COLO829 (cell line): ENCODE measurements at regions not wholly inside any gene's neighbourhood (a gene's known extent, or its start where the extent isn't known, plus 50 kb on each side); places are given as distances from the start of the nearest gene placed in this dataset.

Source experiments
- DNase-seq: peaks from one replicate; pipeline ENCODE4 v3.0.0; 2012; ENCODE audit warnings: low spot score

DNA sequence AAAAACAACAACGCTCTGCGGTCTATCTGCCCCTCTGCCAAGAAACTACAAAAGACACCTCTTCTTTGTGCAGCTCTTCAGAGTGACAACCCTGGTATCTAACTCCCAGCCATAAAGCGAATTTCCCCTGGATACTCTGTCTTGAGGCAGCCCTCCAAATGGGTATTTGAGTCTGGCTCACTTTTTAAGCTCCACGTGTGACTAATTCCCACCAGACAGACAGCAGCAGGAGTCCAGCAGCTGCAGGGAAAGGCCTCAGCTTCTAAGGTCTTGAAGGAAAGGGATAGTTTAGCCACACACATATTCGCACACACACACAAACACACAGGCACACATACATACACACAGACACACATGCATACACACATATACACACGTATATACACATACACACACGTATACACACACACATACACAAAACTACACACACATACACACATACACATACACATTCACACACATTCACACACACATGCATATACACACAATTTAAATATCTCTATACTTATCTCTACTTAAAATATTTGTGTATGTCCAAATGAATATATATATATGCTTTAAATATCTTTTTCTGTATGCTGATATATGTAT is 188.8 kb downstream of the TSHZ3 start:
- no peak for DNase-seq

DNA sequence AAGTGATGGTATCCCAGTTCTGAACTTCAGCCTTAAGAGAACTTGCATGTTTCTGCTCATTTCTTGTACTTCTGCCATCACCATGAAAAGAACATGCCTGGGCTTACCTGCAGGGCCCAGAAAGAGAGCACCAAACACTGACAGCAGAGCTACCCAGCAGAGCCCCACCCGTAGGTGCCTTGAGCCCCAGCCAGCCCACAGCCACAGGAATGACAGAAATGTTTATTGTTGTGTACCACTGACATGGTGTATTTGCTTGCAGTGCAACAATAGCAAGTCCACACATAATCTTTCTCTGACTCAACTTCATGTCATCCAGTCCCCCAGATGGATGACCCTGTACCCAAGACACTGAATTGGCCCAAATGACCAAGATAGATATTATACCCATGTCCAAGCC is 195.2 kb downstream of the TSHZ3 start:
- no peak for DNase-seq

DNA sequence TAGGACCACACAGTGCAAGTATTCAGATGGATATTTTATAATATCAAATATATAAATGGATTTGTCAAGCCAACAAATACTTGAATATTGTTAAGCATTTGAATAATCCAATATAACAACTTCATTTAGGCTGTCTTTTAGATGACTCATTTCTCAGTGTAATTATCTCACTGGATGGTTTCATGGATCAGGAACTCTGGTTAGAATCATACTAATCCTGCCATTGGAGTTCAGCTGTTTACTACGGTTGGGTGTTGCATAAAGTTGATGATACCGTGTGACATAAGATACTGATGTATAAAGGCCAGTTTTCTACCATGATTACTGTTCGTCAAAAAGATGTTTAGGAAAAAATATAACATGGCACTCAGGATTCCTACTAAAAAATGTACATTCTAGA is 196.3 kb downstream of the TSHZ3 start:
- no peak for DNase-seq

DNA sequence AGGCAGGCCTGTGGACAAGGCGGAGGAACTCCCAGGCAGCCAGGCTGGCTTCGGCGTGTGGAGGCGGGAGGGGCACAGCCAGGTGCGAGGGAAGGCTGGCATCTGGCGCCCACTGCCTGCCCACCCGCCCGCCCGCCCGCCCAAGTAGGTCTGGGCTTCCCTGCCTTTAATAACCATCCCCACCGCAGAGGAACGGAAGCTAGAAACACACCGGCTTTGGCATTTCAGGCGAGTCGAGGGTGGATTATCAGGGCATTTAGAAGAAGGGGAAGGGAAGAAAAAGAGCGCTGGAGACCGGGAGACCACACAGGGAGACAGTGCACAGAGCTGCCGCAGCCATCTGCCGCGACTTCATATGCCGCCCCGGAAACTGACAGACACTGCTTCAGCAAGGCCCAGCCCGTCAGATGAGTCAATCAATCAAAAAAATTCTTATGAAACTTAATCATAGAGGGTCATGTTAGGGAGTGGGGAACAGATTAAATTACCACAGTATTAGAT is 199.7 kb downstream of the TSHZ3 start:
- DNase-seq = no peak

DNA sequence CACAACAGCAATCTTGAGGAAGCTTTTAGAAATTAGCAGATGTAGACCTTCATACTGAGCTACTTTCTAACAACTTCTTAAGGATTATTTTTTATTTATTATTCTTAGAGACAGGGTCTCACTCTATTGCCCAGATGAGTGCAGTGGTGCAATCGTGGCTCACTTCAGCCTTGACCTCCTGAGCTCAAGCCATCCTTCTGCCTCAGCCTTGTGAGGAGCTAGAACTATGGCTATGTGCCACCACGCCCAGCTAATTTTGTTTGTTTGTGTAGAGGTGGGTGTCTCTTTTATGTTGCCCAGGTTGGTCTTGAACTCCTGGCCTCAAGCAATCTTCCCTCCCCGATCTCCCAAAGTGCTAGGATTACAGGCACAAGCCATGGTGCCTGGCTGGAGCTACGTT is 200.6 kb downstream of the TSHZ3 start:
- DNase-seq = no peak

DNA sequence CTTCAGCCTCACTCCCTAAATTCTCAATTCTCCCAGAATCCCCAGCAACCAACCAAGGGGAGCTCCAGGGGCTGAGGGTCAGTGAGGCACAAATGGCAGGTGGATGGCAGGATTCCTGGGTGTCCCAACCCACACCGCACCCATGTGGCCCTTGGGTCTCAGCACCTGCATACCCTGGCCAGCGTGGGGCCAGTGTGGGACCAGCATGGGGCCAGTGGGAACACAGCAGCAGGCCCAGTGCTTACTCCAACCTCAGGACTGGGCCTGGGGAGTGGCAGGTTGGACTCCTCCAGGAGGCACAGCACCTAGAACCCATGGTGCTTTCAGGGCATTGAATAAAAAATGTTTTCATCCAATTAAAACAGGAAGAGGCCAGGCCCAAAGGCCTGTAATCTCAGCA is 202.0 kb downstream of the TSHZ3 start:
- no peak for DNase-seq

DNA sequence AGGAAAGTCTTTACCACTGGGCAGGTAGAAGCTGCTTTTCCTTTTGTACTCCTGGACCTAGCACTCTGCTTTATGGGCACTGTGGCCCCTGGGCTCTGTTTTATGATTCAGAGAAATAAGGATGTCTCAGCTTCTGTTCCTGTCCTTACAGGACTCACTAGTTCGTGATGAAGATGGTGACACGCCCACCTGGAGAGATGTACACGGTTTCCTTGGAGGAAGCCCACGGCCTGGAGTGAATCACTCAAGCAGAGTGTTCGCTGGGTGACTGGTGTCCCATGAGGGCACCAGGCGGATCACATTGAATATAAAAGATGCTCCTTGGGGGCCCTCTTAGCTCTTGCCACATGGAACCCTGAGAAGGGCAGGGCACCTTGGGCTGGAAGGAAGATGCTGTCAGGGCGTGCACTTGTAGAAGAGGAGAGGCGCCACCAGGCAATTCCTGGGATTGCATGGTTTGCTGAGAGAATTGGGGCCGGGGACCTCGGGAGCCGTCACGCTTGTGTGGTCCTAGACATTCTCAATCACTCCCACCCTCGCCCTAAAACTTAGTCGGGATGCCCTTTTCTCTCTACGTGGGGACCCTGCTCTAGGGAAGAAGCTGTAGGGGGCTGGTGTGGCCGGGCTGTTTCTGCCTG is 202.6 kb downstream of the TSHZ3 start:
- no peak for DNase-seq

DNA sequence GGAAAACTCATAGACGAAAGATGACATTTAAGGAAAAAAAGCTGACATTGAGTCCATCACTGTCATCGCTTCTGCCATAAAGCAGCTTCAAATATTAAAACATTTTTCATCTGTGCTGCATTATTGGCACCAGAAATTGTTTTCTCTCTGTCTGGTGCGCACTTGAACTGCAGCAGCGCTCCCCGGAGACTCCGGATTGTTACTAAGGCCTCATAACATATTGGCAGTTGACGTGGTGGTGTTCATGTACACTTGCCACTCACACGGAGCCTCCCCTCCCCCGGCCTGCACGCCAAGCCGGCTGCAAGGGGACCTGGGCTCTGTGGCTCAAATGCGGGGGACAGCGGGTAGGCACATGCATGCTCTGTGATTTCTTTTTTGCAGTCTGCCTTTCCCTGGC is 203.2 kb downstream of the TSHZ3 start:
- DNase-seq = no peak

DNA sequence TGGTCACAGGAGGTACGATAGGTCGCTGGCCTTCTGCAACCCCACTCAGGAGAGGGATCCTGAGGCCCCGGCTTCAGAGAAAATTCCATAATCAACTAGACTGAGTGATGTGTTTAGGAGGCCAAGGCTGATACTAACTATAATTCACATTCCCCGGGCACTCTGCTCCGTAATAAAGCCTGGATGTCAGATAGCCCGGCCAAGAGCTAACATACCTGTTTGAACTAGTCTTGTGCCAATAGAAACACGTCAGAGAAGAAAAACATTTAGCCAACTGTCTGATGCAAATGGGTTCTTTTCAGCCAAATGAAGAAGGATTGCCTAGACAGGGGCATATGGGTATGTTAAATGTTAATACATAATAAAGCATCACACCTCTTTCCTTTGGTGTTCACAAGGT is 204.2 kb downstream of the TSHZ3 start:
- DNase-seq = no peak

DNA sequence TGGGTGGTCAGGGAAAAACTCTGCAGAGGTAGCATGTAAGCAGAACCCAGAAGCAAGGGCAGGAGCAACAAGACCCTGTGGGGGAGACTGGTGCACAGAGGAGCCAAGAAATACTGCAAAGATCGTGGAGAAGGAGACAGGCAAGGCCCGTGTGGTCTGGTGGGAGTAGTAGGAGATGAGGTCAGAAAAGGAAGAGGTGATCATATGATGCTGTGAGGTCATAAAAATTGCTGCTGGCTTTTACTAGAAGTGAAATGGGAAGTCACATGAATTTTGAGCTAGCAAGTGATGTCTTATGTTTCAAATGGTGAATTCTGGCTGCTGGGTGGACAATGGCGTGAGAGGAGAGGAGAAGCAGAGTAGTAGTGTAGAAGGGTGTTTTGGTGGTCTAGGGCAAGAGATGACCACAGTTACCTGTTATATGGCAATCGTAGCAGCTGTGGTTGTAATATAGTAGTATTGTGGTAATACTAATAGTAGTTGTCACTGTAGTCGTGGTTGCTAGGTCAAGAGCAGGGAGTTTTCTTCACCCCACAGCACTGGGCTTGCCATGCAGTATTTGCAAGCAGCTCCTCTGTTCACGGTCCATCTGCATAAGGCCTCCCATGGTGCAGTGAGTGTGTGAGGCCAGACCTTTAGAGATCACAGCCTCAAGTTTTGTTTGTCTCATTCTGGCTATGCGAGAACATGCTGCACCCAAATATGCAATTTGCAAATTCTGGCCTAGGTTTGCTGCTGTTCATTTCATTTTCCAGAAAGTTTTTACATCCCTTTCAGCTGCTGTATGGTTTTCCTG is 205.0 kb downstream of the TSHZ3 start:
- DNase-seq = no peak

DNA sequence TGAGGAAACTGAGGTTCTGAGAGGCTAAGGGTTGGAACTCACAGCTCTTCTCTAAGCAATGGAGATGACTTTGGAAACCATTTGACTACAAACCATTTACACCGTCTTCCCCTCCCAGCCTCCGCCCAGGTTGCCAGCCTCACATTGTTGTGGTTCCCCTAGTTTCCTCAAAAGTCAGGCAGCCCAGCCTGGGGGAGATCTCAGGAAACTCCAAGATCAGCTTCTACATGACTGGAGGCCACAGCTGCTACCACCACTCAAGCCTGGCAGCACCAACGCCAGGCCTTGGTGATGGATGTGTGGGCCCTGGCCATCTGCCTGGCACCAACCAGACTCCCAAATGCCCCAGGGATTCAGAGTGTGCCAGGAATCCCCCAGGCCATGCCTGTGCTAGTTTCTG is 207.9 kb downstream of the TSHZ3 start:
- DNase-seq = no peak

DNA sequence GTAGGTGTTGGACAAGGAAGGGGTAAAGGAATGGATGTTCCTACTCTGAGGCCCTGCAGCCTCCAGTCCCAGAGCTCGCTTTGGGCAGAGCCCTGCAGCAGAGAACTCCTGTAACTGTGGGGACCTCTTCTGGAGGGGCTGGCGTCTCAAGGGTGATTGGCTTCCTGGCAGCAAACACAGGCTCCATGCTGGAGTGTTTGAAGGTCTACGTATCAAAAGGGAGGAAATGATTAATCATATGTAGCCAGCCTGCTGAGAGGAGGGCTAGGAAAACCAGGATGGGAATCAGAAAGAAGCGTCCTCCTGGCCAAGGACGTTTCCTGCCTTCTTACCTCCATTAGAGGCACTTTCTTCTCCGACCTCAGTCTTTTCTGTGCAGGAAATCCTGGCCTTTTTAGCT is 208.5 kb downstream of the TSHZ3 start:
- no peak for DNase-seq

DNA sequence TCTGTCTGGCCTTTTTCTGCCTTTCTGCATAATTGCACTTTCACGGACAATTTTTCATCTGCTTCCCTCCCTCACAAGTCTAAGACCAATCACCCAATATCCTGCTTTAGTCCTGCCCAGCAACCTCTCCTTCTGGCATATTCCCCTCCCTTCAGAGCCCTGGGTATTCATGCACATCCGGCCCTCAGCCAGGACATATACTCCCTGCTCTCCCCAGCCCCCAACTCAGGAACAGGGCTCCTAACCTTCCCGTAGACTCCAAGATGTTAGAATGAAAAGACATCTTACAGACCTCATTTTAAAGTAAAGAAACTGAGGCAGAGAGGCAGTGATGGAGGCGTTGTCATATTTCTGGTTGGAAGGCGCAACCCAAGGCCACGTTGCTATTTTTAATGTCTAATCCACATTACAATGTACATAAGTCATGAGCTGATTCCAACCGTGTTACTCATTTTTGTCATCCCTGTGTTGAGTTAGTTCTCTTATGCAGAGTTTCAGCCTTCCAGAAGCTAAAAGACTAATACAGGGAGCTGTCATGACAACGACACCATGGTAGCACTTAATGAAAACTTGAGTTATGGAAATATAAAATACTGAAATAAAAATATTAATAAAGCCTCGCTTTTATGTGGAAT is 209.2 kb downstream of the TSHZ3 start:
- DNase-seq = no peak

DNA sequence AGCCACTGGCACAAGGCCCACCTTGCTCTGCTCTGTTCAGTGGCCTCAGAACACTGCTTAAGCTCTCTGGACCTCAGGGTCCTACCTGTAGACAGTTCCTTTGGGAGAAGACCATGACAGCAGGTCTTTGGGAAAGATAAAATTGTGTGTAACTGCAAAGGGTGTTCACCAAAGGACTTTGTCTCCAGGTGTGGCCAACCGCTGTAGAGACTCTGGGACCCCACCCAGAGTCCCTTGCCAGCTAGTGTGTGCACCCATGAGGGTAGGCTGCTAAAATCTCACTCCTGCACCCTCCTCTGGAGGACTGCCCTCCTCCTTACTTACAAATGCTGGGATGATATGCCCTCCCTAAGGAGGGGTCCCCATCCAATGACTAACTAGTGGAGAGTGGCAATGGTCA is 211.2 kb downstream of the TSHZ3 start:
- no peak for DNase-seq

DNA sequence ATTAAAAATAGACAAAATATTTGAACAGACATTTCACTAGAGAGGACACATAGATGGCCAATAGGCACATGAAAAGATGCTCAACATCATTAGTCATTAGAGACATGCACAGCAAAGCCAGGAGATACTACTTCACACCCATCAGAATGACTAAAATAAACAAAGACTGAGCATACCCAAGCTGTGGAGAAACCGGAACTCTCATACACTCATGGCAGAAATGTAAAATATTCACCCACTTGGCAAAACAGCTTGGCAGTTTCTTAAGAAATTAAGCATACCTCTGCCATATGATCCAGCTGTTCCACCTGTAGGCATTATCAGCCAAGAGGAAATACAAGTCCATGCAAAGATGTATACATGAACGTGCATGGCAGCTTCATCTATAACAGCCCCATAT is 213.4 kb downstream of the TSHZ3 start:
- DNase-seq = no peak

DNA sequence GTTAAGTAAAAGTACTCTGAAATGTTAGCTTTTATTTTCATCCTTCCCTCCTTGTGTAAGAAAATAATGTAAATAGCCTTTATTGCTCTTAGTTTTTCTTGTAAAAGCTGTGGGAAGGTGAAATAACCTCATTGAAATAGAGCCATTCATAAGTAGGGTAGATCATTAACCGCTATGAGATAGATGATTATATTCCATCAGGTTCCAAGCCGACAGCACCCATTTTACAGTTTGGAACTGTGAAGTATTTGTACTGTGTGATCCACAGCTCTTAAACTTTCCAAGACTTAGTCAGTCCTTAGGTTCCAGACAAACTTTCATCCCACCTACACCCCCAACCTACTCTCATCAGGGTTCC is 216.5 kb downstream of the TSHZ3 start:
- DNase-seq = no peak

DNA sequence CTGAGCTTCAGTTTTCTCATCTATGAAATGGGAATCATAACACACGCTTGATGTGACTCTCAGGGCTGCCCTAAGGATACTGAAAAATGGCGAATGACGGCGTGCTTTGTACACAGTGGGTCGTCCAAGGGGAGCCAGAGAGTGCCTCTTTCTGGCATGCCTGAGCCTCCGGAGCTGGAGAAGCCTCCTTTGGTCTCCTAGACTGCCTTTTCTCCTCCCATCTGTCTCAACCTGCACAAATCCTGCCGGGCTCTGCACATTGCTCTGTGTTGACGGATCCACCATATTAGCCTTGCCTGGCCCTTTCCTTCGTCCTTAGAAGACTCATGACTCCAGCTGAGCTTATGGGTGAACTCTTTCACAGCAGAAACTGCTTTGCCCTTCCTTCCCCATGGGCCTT is 220.9 kb downstream of the TSHZ3 start:
- DNase-seq = no peak

DNA sequence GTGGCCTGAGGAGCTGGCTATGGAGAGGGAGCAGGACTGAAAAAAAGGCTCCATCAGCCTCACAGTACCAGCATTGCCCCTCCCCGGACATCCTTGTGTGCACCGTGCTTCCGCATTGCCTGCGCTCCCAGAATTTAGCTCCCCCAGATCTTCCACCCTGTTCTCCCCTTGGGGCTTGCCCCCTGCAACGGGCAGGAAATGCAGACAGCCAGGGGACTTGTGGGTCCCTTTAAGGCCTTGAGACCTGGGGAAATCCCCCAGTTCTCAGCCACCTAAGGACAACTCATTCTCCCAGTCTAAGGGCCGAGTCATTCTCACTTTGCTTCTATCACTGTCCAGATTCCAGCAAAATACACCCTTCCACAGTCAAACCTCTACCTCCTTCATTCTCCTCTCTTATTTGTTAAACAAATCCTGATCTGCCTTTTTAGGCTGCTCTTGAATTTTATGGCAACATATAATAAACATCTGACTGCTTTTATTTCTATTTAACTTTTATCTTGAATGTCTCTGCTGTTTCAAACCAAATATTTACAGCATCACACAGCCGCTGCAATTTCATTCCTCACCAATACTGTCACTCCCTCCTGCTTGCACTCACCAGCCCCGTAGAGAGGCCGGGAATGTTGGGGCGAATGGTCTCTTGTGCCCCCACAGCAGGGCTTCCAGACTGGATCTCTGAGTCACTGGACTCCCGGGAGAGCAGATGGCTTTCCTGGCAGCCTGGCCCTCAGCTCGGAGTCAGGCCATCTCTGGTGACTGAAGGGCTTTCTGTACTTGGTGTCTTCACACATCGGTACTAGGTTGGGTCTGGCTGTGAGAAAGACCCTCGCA is 221.9 kb downstream of the TSHZ3 start:
- DNase-seq = no peak

DNA sequence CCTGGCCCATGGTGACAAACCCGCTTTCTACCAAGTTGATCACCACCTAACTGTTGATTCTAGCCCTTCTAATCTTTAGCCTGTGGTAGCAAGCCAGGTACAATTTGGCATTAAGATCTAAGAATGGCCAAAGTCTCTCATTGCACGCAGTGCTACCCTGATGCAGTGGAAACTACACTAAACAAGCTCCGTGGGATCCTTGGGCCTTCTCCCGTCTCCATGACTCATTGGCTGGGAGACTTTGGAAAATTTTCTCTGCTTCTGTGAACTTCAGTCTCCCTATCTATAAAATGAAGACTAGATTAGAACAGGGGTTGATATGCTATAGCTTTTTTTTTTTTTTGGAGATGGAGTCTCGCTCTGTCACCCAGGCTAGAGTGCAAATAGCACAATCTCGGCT is 223.0 kb downstream of the TSHZ3 start:
- no peak for DNase-seq

DNA sequence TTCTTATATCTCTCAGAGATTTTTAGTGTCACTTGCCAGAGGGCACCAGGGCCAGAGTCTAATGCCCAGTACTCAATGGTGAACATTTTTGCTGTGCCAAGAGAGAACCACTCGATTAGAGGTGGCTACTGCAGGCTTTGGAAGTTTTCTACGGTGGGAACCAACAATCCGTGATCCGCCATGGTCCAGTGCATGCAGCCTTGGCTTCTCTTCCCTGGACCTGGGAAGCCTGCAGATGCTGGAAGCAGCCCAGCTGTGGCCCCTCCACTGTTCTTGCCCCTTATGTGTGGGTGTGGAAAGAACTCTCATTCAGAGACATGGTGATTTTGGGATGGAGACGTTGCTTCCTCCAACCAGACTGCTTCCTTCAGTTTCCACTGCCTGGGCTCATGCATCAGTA is 224.2 kb downstream of the TSHZ3 start:
- no peak for DNase-seq

DNA sequence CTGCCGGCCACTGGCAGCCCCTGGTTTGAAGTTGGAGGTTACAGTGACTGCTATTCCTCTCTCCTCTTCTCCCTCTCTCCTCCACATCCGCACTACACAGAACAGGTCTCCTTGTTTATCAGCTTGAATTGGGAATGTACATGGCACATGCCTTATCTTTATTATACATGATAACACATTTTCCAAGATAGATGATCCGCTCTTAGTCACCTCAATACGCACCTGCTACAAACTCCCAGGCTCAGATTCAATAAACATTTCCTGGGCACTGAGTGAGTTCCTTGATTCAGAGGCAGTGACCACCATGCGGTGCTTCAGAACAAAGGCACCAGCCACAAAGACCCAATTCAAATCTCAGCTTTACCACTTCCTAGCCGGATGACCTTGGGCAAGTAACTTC is 227.7 kb downstream of the TSHZ3 start:
- no peak for DNase-seq

DNA sequence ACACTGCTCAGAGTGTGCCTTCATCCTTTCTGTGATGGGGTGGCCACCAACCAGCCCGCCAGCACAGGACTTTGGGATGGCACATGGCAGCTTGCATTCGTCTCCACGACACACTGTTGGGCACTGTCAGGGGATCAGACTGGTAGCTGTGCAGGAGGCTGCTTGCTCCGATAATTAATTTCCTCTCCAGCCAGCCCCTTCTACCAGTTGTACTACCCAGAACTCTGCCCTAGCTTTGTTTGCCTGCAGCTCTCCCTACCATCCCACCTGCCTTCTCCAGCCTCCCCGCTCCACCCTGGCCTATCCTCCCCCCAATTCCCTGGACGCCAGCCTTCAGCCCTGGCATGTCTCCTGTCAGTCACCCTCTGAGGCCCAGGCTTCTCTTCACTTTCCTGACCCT is 228.3 kb downstream of the TSHZ3 start:
- no peak for DNase-seq
